Muscle of leg (tissue), 3 donors: ENCODE measurements at regions not wholly inside any gene's neighbourhood (a gene's known extent, or its start where the extent isn't known, plus 50 kb on each side); places are given as distances from the start of the nearest gene placed in this dataset.

ENCODE experiments used
- DNase-seq: peaks from one replicate; pipeline ENCODE4 v3.0.0; 2013
- H3K27ac ChIP-seq: one replicate; pipeline ENCODE4 v1.5.1; 2013; ENCODE audit warnings: mild to moderate bottlenecking, low read length, control low read depth
- H3K27me3 ChIP-seq: one replicate; pipeline ENCODE4 v1.6.1; 2013; ENCODE audit warnings: low read length; ENCODE audit not compliant: control insufficient read depth, insufficient read depth
- H3K36me3 ChIP-seq: one replicate; pipeline ENCODE4 v1.6.1; 2013; ENCODE audit warnings: low read length; ENCODE audit not compliant: control insufficient read depth, insufficient read depth
- H3K4me1 ChIP-seq: one replicate; pipeline ENCODE4 v1.6.1; 2013; ENCODE audit warnings: low read length; ENCODE audit not compliant: control insufficient read depth, insufficient read depth
- H3K4me3 ChIP-seq: one replicate; pipeline ENCODE4 v1.5.1; 2013; ENCODE audit warnings: low read length, control low read depth
- H3K9me3 ChIP-seq: replicated peaks from 2 replicates; pipeline ENCODE4 v1.6.1; 2013; ENCODE audit warnings: low read depth, low read length; ENCODE audit not compliant: control insufficient read depth
- WGBS: methylation state at CpG from one replicate; pipeline ENCODE4 v1.1.5; 2013; ENCODE audit warnings: missing lambda C conversion rate; ENCODE audit not compliant: insufficient coverage; 5-methylcytosine and 5-hydroxymethylcytosine counted together

DNA sequence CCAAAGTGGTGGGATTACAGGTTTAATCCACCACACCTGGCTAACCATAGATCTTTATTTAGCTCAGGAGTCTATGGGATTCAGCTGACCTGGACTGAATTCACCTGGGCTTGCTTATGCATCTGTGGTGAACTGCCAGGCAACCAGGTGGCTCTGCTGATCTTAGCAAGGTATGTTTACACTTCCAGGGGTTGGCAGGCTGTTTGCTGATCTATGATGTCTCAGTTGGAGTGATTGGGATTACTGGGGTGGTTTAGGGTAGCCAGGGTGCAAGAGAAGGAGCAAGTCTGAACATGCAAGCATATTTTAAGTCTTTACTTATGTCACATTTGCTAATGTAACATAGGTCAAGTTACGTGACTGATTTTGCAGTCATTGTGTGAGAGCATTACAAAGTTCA, 63.6 kb upstream of the JAK2 start:
- 83% methylated on average over 1 of the region's 1 CpG for WGBS
- Histone ChIP-seq H3K27ac (no peak overlapping the region), H3K9me3 (peaks cover 6% of the 10 kb centered on the region), H3K4me3 (no peak overlapping the region), H3K4me1 (no peaks in the 10 kb centered on the region), H3K36me3 (no peaks in the 10 kb centered on the region), H3K27me3 (no peaks in the 10 kb centered on the region)
- no peak for DNase-seq

DNA sequence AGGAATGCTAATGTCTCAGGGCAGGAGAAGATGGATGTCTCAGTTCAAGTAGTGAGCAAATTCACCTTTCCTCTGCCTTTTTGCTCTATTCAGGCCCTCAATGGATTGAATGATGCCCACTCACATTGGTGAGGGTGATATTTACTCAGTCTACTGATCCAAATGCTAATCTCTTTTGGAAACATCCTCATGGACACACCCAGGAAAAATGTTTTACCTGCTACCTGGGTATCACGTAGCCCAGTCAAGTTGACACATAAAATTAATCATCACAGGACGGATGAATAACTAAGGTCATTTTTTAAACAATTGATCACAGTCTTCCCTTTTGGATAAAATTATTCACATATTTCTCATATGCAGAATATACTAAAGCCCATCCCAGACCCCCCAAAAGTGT, 63.0 kb upstream of the JAK2 start:
- Histone ChIP-seq H3K9me3 (peaks cover 6% of the 10 kb centered on the region), H3K4me3 (no peak overlapping the region), H3K27ac (no peak overlapping the region), H3K36me3 (no peaks in the 10 kb centered on the region), H3K4me1 (no peaks in the 10 kb centered on the region), H3K27me3 (no peaks in the 10 kb centered on the region)
- DNase-seq = no peak
- 94% methylated on average over 2 of the region's 2 CpGs for WGBS

DNA sequence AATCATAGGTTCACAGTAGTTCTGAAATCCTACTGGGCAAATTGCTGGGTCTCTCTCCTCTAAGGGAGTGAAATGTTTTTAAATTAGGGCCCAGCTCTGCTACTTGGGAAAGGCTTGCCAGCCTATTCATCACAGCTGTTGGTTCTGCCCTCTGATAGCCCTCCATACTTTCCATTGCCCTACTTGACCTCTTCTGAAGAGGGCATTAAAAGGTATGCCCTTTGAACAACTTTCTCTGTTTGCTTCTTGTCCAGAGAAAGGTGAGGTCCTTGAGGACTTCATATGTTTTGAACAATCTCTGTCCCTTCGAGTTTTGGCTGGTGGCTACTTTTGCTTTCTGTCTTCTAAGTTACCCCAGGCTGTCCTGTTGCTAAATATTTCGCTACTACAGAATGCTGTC, 62.3 kb upstream of the JAK2 start:
- no peak for DNase-seq
- Histone ChIP-seq H3K4me1 (no peaks in the 10 kb centered on the region), H3K9me3 (peaks cover 6% of the 10 kb centered on the region), H3K27ac (no peak overlapping the region), H3K27me3 (no peaks in the 10 kb centered on the region), H3K4me3 (no peak overlapping the region), H3K36me3 (no peaks in the 10 kb centered on the region)
- WGBS = 93% methylated on average over 2 of the region's 2 CpGs

DNA sequence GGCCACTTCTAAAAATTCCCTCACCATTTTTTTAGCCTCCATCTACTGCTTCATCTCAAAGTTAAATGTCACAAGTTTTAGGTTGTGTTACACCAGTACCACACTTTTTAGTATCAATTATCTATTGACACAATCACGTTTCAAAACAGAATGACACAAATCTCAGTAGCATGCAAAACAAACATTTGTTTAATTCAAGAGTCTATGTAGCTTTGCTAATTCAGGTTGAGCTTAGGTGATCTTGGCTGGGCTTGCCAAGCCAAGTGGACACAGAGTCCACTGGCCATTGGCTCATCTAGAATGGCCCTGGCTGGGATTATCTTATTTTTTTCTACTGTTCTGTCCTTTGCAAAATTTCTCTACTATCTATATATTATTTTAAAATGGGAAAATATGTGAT, 61.9 kb upstream of the JAK2 start:
- H3K9me3 ChIP-seq = peaks cover 6% of the 10 kb centered on the region
- no peak for DNase-seq
- no peaks in the 10 kb centered on the region for H3K36me3 ChIP-seq
- no peak overlapping the region for H3K4me3 ChIP-seq
- no peaks in the 10 kb centered on the region for H3K27me3 ChIP-seq
- H3K27ac ChIP-seq = no peak overlapping the region
- WGBS = no CpG with 5 or more reads among the region's 1 CpG
- no peaks in the 10 kb centered on the region for H3K4me1 ChIP-seq

DNA sequence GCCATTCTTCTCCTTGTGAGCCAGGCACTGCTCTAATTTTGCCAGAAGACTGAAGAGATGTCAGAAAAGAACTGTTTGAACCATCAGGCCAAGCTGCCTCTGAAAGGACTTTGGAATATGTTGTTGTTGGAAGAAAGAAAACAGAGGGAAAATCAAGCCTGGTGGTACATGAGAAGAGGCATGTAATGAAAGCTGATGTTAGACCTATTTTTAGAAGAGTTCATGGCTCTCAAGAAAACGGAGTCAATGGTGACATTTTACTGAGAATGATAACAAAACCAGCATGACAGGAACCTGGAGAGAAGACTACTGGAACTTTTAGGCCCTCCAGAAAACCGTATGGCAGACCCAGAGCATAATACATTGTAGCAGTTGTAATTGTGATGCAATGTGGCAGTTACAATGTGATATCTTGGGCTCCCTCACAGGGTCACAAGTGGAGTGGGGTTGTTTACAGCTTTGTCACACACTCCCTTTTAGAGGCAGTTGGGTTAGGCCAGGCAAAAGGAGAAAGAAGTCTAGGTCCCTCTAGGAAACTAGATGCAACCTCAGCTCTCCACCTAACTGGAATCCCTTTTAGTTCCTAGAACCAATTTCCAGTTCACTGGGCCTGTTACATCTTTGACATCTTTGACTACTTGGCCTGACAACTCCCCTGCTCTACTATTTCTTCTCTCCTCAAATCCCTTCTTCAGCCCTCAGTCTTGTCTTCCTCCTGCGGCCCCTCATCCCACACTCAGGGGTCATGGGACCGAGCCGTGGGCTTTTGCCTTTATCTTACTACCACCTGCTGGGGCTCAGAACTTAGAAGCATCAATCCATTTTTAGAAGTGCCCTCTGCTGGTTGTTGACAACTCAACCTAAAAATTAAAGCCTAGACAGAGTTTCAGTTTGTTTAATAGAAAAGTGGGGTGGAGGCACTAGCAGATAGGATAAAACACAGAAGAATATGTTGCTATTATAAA, 61.2 kb upstream of the JAK2 start:
- Histone ChIP-seq H3K9me3 (peaks cover 6% of the 10 kb centered on the region), H3K36me3 (no peaks in the 10 kb centered on the region), H3K4me1 (no peaks in the 10 kb centered on the region), H3K27ac (no peak overlapping the region), H3K4me3 (no peak overlapping the region), H3K27me3 (no peaks in the 10 kb centered on the region)
- 46% methylated on average over 3 of the region's 5 CpGs for WGBS
- DNase-seq = peak; percentile 16

DNA sequence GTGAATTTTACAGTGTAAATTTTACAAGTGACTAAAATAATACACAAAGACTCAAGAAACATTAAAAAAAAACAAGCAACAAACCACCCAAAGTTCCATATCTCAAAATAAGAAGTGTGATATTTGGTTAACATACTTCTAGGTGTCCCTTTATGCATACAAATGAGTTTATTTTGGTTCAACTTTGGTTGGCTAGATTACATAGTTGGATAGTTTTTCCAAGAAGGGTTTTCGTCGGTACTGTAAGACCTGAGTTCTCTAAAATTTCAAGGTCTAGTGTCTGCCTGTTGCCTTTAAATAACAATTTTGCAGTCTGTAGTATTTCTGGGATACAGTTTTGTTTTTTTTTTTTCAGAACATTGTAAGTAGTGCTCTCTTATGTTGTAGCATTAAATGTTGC, 58.8 kb upstream of the JAK2 start:
- H3K36me3 ChIP-seq = no peaks in the 10 kb centered on the region
- H3K27me3 ChIP-seq = no peaks in the 10 kb centered on the region
- no CpG with 5 or more reads among the region's 2 CpGs for WGBS
- no peak overlapping the region for H3K27ac ChIP-seq
- H3K4me1 ChIP-seq = no peaks in the 10 kb centered on the region
- no peak overlapping the region for H3K4me3 ChIP-seq
- no peaks in the 10 kb centered on the region for H3K9me3 ChIP-seq
- no peak for DNase-seq

DNA sequence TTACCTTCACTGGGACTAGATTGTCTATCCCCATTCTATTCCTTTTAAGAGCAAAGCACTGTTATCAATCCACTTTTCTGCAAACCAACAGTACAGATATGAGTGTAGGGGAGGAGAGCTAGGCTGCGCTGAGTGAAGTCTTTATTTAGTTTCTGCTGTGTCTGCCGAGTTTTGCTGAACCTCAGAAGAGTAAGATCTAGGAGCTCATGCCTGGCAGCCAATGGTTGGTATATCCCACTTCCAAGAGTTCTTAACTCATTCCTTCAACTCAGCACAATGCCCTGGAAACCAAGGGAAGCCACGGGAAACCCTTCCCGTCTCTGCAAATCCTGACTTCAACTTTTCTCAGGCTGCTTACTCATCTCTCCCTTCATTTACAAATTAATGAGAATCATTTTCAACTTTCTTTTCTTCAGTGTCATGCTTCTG, 58.0 kb upstream of the JAK2 start:
- Histone ChIP-seq H3K4me1 (no peaks in the 10 kb centered on the region), H3K9me3 (no peaks in the 10 kb centered on the region), H3K27me3 (no peaks in the 10 kb centered on the region), H3K27ac (no peak overlapping the region), H3K36me3 (no peaks in the 10 kb centered on the region), H3K4me3 (no peak overlapping the region)
- 20% methylated on average over 1 of the region's 4 CpGs for WGBS
- DNase-seq = peak; percentile 8

DNA sequence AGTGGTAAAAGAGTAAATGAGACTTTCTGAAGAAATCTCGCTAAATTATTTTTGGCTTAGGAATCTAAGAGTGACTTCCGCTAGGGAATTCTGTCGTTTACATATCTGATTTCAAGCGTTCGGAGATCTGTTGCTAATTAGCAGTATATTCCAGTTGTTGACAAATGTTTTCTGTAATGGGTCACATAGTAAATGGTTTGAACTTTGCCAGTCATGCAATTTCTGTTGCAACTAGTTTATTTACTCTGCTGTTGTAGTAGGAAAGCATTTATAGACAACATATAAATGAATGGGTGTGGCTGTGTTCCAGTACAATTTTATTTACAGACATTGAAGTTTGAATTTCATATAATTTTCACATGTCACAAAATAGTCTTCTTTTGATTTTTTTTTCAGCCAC, 57.4 kb upstream of the JAK2 start:
- Histone ChIP-seq H3K4me1 (no peaks in the 10 kb centered on the region), H3K36me3 (no peaks in the 10 kb centered on the region), H3K9me3 (no peaks in the 10 kb centered on the region), H3K27ac (no peak overlapping the region), H3K27me3 (no peaks in the 10 kb centered on the region), H3K4me3 (no peak overlapping the region)
- WGBS = 87% methylated on average over 3 of the region's 5 CpGs
- no peak for DNase-seq

DNA sequence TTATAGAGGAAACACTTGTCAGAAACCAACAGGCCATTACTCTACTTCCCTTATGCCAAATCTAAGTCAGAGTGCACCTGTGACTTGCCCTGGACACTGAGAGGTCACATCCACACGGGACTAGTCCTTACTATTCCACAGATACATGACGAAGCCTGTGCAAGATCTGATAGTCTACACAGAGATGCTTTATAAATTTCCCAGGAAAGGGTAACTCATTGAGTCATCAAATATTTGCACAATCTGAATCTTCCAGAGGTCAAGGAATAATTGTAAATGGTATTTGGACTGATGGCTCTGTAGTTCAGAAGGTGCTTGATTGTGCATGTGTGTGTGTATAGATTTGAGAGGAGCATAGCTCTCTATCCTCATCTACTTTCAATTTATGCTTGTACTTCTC, 55.2 kb upstream of the JAK2 start:
- WGBS = no CpG with 5 or more reads among the region's 2 CpGs
- no peaks in the 10 kb centered on the region for H3K9me3 ChIP-seq
- H3K4me3 ChIP-seq = no peak overlapping the region
- H3K36me3 ChIP-seq = no peaks in the 10 kb centered on the region
- no peak for DNase-seq
- H3K27me3 ChIP-seq = no peaks in the 10 kb centered on the region
- H3K4me1 ChIP-seq = no peaks in the 10 kb centered on the region
- H3K27ac ChIP-seq = no peak overlapping the region

DNA sequence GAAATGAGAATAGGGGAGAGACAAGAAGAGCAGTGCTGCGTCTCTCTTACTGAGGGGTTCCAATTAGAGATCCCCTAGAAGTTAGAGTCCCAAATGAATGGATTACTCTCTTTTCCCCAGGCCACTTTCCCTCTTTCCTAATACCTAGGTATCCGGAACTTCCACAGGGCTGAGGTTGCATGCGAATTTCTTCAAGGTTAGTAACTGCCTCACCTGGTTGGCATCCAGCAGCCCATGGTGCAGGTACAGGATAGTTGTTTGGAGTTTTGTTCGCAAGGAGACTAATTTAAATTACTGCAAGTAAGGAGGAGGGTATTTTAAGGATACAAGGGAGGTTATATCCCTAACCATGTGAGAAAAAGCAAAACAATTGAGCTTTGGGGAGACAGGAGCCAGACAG, 52.4 kb upstream of the JAK2 start:
- no peaks in the 10 kb centered on the region for H3K4me1 ChIP-seq
- DNase-seq = no peak
- no peaks in the 10 kb centered on the region for H3K9me3 ChIP-seq
- no peaks in the 10 kb centered on the region for H3K27me3 ChIP-seq
- H3K27ac ChIP-seq = no peak overlapping the region
- no peaks in the 10 kb centered on the region for H3K36me3 ChIP-seq
- 83% methylated on average over 1 of the region's 4 CpGs for WGBS
- no peak overlapping the region for H3K4me3 ChIP-seq
